Esophagus muscularis mucosa (tissue), 4 donors: ENCODE measurements at regions not wholly inside any gene's neighbourhood (a gene's known extent, or its start where the extent isn't known, plus 50 kb on each side); places are given as distances from the start of the nearest gene placed in this dataset.

Experiments used
- DNase-seq: peaks from one replicate; pipeline ENCODE4 v3.0.0-alpha.2; 2017; ENCODE audit errors: extremely low spot score
- H3K27ac ChIP-seq, 4 donors: fragments of 200-600 bp; sonication (generic); replicated peaks in 1 of 4; 1 replicate in 3 of 4; 2 replicates in 1 of 4; pipeline ENCODE4 v1.5.1; 2016 to 2019; ENCODE audit warnings: mild to moderate bottlenecking in 1 of 4
- H3K27me3 ChIP-seq, 4 donors: fragments of 200-600 bp; sonication (generic); one replicate each; pipeline versions ENCODE4 v1.5.1 to v1.6.0; 2016 to 2019
- H3K36me3 ChIP-seq, 4 donors: fragments of 200-600 bp; sonication (generic); one replicate each; pipeline ENCODE4 v1.5.1; 2016 to 2019
- H3K4me1 ChIP-seq, 4 donors: fragments of 200-600 bp; sonication (generic); one replicate each; pipeline ENCODE4 v1.5.1; 2016 to 2019
- H3K4me3 ChIP-seq, 4 donors: fragments of 200-600 bp; sonication (generic); 1 replicate in 2 of 4; 2 replicates in 2 of 4; pipeline ENCODE4 v1.5.1; 2016 to 2019; ENCODE audit warnings: mild to moderate bottlenecking in 4 of 4, moderate library complexity in 1 of 4
- H3K9me3 ChIP-seq, 4 donors: fragments of 200-600 bp; sonication (generic); 1 replicate in 3 of 4; 2 replicates in 1 of 4; pipeline ENCODE4 v1.5.1; 2016 to 2019
- CTCF ChIP-seq, 3 experiments: fragments of 200-600 bp in 2 of 3; fragments of 450-650 bp in 1 of 3; sonication (generic) in 2 of 3; IDR thresholded peaks; one replicate each; pipeline ENCODE4 v1.5.1; 2017 to 2019; ENCODE audit warnings: antibody characterized with exemption in 3 of 3, mild to moderate bottlenecking in 2 of 3, moderate library complexity in 1 of 3
- EP300 ChIP-seq: sonication (generic); formaldehyde crosslinking; IDR thresholded peaks from one replicate; pipeline ENCODE4 v1.6.1; 2017; ENCODE audit warnings: antibody characterized with exemption
- POLR2A ChIP-seq: fragments of 450-650 bp; IDR thresholded peaks from one replicate; pipeline ENCODE4 v1.6.1; 2017; ENCODE audit warnings: antibody characterized with exemption, moderate library complexity, mild to moderate bottlenecking, low read depth
- POLR2AphosphoS5 ChIP-seq, 2 donors: sonication (generic); formaldehyde crosslinking; IDR thresholded peaks; one replicate each; pipeline ENCODE4 v1.6.1; 2017; ENCODE audit warnings: antibody characterized with exemption in 2 of 2
- WGBS: methylation state at CpG from one replicate; pipeline ENCODE4 v1.1.5; 2018; 5-methylcytosine and 5-hydroxymethylcytosine counted together
- intact Hi-C: fragments of 100-400 bp; cut with DNase I; formaldehyde crosslinking; loops from one replicate; pipeline ENCODE4 v1.15.1; 2023

- no peaks in the 10 kb centered on the region for H3K4me1 ChIP-seq
- H3K27me3 ChIP-seq: no peaks in the 10 kb centered on the region
- H3K36me3 ChIP-seq: no peaks in the 10 kb centered on the region
- TF ChIP-seq POLR2AphosphoS5 (IDR thresholded peaks at IDR 0.05): no peak
- no peak for DNase-seq
- intact Hi-C loops: loop anchor here (5.0 kb wide), 1 partner anchor 595 kb away; no protein-coding TSS in a partner anchor
- peaks cover 0 to 18% (median 5%) of the 10 kb centered on the region in 4 donors for H3K9me3 ChIP-seq
- WGBS: 90% methylated on average over 2 of the region's 2 CpGs
- H3K4me3 ChIP-seq: no peak overlapping the region
- no peak overlapping the region for H3K27ac ChIP-seq
These were observed 615.1 kb upstream of the NUDT12 start for GRCh38 chr5:104177651-104178050.

GRCh38 chr5:104172976-104173375 is 610.4 kb upstream of the NUDT12 start:
- H3K27me3 ChIP-seq: no peaks in the 10 kb centered on the region
- WGBS: 82% methylated on average over 5 of the region's 5 CpGs
- H3K27ac ChIP-seq: no peak overlapping the region
- H3K36me3 ChIP-seq: no peaks in the 10 kb centered on the region
- TF ChIP-seq CTCF (IDR thresholded peaks at IDR 0.05) (no peak), POLR2AphosphoS5 (IDR thresholded peaks at IDR 0.05) (no peak), EP300 (no peak), POLR2A (no peak)
- H3K9me3 ChIP-seq: no peaks in the 10 kb centered on the region
- intact Hi-C loops: no loop called here
- no peak overlapping the region for H3K4me3 ChIP-seq
- no peak for DNase-seq
- H3K4me1 ChIP-seq: no peaks in the 10 kb centered on the region

GRCh38 chr5:104171958-104172690 is 609.5 kb upstream of the NUDT12 start:
- no peaks in the 10 kb centered on the region for H3K36me3 ChIP-seq
- H3K4me3 ChIP-seq: no peak overlapping the region
- WGBS: 90% methylated on average over 3 of the region's 3 CpGs
- no peak for DNase-seq
- H3K9me3 ChIP-seq: no peaks in the 10 kb centered on the region
- TF ChIP-seq EP300: no peak
- TF ChIP-seq POLR2AphosphoS5 (IDR thresholded peaks at IDR 0.05): no peak
- no peak for TF ChIP-seq POLR2A
- no peak for TF ChIP-seq CTCF (IDR thresholded peaks at IDR 0.05)
- H3K27ac ChIP-seq: no peak overlapping the region
- no peaks in the 10 kb centered on the region for H3K27me3 ChIP-seq
- H3K4me1 ChIP-seq: no peaks in the 10 kb centered on the region
- intact Hi-C loops: no loop called here

GRCh38 chr5:104170926-104171325 is 608.3 kb upstream of the NUDT12 start:
- Histone ChIP-seq H3K36me3 (no peaks in the 10 kb centered on the region), H3K27me3 (no peaks in the 10 kb centered on the region), H3K4me3 (no peak overlapping the region), H3K27ac (no peak overlapping the region), H3K9me3 (no peaks in the 10 kb centered on the region), H3K4me1 (no peaks in the 10 kb centered on the region)
- intact Hi-C loops: no loop called here
- DNase-seq: no peak
- TF ChIP-seq POLR2A (no peak), CTCF (IDR thresholded peaks at IDR 0.05) (no peak), EP300 (no peak), POLR2AphosphoS5 (IDR thresholded peaks at IDR 0.05) (no peak)

- H3K27me3 ChIP-seq: no peaks in the 10 kb centered on the region
- H3K36me3 ChIP-seq: no peaks in the 10 kb centered on the region
- WGBS: 12% methylated on average over 2 of the region's 2 CpGs
- intact Hi-C loops: no loop called here
- H3K4me1 ChIP-seq: no peaks in the 10 kb centered on the region
- no peak overlapping the region for H3K27ac ChIP-seq
- no peak overlapping the region for H3K4me3 ChIP-seq
- H3K9me3 ChIP-seq: no peaks in the 10 kb centered on the region
- TF ChIP-seq EP300 (no peak), CTCF (IDR thresholded peaks at IDR 0.05) (no peak), POLR2A (no peak), POLR2AphosphoS5 (IDR thresholded peaks at IDR 0.05) (no peak)
- no peak for DNase-seq
These were observed 584.1 kb upstream of the NUDT12 start for GRCh38 chr5:104146652-104147051.
